Glomerular endothelial cell (primary cell): ENCODE measurements at regions not wholly inside any gene's neighbourhood (a gene's known extent, or its start where the extent isn't known, plus 50 kb on each side); places are given as distances from the start of the nearest gene placed in this dataset.
"Not testable (repeated sequence)": the region's sequence is repeated elsewhere in the genome, so short reads cannot be mapped to it uniquely, and the experiment has no call there.

Experiments used
- DNase-seq: peaks from one replicate; pipeline ENCODE4 v3.0.0-alpha.2; 2011; ENCODE audit warnings: low read depth, low spot score; ENCODE audit errors: extremely low read depth

DNA sequence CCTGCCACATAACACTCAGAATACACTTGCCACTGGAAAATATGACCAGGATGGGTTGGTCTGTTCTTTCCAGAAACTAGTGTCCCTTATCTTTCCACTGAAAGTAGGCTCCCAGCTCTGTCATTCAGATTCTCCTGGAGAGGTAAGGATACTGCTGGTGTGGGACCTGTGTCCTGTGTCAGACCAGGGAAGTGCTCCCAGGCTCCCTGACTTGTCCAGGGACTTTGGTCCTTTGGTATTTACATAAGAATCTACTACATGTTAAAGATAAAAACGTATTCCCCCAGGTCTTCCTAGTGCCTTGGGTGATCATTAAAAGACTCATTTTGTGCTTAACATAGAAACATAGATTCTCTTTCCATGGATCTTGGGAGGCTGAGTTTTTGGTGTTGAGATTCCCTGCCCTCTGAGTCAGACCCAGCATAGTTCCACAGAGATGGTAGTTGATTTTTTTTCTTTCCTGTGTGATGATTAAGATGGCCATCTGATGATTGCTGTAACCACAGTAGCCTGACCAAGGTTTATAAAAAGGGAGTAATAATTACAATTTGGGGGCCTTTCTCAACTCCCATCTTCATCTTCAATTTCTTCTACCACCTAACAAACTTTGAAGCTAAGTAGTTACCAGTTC is 159.8 kb upstream of the JADE1 start:
- no peak for DNase-seq

DNA sequence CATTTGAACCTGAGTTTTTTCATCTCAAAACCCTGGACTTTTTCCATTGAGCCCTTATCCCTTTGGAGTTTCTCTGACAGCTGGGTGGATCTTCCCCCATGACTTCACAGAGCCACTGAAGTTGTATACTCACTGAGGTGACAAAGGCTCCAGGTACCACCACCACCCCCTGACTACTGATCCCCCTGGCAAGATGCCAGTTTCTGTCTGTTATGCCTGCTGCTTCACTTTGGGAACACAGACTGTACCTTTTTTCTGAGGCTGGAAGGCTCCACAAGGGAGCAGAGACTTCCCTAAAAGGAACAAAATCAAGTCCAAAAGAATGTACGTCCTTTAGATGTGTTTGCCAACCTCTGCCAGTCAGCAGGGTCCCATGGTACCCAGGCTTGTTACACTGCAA is 160.3 kb upstream of the JADE1 start:
- no peak for DNase-seq

DNA sequence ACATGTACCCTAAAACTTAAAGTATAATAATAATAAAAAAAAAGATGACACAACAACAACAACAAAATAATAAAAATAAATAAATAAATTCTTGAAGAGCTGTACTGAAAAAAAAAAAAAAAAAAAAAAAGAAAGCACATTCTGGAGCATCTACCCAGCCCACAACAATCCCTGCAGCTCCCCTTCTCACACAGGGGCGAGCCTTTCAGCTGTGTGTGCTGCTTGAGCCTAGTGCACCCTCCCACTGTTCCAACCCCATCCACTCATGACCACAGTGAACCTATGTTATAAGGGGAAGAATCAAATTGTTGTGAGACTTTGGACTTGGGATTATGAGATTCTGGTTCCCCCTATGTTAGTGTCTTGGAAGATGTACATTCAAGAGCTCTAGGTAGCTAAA is 161.5 kb upstream of the JADE1 start:
- no peak for DNase-seq

DNA sequence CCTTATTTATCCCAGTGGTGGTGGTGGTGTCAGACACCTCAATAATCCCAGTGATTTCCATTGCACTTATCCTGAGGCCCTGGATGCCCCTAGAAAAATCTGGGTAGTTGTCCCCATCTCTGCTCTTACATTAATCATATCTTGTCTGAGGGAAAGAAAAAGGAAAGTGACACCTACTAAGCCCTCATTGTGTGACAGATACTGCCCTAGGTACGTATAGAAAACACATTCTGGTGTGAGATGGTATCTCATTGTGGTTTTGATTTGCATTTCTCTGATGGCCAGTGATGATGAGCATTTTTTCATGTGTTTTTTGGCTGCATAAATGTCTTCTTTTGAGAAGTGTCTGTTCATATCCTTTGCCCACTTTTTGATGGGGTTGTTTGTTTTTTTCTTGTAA is 162.6 kb upstream of the JADE1 start:
- not testable (repeated sequence) for DNase-seq

DNA sequence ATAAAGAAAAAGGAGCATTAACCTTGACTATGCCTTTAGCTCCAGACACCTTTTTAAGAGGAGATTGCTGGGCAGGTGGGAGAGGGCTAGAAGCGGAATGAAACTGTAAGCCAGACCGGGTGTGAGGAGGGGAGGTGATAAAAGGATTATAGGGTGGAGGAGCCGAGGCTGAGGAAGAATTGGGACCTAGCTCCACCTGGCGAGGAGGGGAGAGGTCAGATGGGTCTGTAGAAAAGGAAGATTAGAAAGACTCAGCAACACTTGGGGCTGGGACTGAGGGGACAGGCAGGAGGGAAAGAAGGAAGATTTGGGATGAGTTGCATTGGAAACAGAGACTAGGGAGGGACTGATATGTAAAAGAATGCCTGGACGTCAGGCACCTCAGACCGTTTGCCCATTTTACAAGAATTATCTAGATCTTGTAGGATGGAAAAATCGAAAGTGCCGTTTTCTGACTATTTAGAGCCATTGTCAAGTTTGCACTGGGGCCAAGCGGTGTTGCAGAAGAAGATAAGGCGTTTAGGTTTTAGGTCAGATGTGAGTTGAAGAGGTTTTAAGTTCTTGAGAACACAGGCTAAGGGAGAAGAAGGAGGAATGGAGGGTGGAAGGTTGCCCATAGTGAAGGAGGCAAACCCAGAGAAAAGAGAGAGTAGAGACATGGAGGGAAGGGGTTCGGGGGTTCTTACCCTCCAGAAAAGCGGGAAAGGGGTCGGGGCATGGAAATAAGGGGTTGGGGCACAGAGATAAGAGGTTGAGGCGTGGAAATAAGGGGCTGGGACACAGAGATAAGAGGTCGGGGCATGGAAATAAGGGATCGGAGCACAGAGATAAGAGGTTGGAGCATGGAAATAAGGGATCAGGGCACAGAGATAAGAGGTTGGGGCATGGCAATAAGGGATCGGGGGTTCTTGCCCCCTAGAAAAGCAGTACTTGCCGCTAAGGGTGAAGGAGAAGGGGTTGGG is 164.5 kb upstream of the JADE1 start:
- DNase-seq, result not testable (repeated sequence)

DNA sequence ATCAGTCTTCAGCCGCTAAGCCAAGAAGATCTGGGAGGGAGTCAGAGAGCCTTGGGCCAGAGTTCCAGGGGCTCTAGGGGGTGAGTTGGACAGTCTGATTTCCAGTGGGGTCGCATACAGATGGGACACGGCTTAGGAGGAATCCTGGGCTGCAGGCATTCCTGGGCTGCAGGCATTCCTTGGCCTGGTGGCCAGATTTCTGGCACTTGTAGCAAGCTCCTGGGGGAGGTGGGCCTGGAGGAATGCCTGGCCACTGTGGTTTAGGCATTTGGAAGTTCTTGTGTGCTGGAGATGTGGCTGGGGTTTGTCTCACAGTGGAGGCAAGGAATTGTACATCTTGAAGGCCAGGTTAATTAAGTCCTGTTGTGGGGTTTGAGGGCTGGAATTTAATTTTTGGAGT is 165.4 kb upstream of the JADE1 start:
- not testable (repeated sequence) for DNase-seq

DNA sequence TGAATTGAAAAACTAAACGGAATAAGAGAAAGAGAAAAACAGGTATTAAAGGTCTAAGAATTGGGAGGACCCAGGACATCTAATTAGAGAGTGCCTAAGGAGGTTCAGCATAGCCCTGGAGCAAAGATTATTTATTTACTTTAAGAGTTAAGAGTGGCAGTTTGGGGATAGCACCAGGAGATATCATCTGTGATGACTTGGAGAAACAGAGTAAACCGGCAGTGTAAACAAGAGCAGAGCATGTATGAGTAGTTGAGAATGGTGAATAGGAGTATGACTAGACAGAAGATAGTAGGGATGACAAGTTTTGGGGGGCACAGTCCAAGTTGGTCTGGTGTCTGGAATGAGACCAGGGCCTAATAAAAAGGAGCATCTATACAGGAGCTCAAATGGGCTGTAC is 167.9 kb upstream of the JADE1 start:
- DNase-seq, result not testable (repeated sequence)

DNA sequence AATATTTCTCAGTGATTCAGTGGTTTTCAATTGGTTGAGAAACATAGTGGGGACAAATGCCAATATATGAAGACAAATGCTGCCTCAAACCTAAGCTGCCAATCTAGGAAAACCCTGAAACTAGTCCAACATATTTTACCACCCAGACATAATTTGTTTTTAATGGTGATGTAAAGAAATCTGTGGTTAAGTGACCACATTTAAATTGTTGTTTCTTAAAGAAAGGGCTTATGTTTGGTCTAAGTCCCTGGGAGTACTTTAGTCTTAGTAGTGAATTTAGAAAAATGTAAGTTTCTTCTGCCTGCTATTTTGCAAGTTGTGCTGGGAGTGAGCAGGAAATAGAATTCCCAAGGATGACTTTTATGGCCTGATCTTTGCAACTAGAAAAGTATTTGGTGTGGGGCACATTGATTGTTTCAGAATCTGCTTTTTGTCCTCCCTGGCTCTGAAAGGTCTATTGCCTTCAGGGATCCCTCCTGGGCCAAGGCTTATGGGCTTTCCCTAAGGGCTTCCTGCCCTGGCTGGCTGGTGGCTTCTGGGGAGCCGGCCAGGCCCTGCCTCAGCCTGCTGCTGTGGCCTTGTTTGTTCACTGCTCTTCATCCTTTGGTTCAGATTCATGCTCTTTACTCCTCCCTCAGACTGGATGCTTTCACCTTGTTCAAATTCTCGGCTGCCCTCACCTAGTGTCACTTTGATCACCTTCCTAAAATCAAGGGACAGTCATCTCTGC is 169.8 kb upstream of the JADE1 start:
- DNase-seq, result no peak

DNA sequence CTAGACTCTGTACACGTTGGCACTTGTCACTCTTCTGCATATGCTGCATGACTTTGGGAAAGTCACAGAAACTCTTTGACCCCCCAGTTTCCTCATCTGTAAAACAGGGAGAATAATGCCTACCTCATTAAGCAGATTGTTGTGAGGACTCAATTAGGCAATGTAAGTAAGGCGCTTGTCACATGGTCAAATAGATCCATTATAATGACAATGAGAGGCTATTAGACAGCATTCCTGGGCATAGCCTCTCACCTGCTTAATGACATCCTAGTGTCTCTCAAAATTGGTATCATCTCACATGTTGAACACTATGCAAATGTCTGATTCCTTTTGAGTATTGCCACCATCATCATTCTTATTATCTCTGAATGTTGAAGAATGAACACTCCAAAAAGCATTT is 172.6 kb upstream of the JADE1 start:
- DNase-seq, result no peak

DNA sequence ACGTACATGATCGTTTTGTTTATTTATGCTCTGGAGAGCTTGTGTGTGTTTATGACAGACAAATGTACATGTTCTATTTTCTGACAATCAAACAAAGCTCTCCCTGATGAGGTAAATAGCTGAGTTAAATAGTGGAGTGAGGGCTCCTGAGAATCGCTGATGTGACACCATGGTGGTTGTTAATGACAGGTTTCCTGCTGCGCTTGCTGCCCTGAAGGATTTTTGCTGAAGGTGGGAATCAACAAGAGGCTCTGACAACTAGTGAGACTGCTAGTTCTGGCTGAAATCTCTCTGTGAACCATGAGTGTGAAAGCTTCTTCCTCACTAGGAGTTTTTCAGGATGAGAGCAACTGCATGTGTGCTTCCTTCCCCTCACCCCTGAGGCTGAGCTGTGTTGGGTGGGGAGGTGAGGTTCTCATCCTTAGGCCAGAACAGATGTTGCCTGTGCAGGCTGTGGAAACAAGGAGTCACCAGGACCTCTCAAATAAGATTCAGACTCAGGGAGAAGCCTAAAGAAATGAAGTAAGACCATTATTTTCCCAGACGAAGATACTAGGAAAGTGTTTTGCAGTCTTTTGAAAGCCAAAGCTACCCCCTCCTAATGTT is 173.4 kb upstream of the JADE1 start:
- DNase-seq, result no peak

DNA sequence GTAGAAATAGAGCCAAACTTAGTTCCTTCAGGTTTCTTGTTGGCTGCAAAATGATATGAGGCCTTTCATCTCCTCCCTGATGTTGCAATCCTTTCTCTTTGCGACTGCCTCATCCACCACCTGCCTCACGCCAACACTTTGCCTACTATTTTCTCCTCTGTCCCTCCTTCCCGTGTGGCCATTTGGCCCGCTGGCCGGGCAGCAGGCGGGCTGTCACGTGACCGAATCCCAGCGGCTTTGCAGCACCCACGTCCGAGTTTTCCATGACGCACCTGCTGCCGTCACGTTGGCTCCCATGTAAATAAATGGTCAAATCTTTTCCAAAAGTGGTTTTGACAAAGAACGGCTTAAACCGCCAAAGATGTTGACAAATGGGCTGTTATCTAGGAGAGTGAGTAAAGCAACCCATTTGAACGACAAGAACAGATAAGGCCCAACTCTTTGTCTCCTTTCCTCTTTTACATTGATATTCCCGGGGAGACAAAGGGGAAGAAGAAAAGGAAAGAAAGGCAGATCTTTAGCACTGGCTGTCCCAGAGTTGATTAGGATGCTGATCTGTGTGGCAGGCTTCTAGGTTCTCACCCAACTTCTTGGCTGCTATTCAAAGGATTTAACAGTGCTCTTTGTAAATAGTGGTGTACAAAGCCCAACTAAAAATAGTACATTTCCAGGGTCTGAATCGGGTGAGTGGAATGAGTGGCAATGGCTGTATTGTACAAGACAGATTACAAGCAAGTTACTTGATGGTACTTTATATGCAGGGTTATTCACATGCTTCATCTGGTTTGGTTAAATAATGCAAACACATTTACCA is 174.2 kb upstream of the JADE1 start:
- no peak for DNase-seq

DNA sequence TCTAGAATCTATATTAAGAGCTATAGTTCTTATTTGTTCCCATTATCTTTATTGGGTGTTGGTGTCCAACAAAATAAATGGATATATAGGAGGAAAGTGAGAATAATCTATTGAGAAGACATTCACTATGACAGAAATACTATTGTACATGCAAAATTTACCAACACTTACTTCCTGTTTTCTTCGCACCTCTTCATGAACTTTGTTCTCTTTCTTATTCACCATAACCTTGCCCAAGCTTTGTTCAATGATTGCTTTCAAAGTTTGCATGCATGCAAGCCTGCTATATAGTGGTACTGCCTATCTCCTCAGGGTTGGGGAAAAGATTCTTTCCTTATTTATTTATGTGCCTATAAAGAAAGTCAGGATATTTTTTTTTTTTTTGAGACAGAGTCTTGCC is 176.4 kb upstream of the JADE1 start:
- no peak for DNase-seq

DNA sequence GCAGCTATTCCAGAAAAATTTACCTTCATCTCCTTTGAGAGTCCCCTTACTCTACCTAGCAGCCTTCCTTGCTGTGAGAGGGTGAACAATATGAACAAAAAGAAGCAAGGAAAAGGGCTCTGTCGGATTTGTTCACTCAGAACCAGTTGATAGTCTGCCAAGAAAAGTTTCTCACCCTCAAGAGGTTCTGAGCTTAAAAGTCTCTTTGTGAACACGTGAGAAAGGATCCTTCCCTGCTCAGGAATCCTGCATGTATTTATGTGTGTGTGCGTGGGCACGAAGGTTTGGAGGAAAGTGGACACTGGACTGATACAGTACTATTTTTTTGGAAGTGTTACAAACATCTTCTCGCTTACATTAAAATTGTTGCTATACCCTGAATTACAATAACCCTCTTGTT is 178.6 kb upstream of the JADE1 start:
- DNase-seq, result no peak

DNA sequence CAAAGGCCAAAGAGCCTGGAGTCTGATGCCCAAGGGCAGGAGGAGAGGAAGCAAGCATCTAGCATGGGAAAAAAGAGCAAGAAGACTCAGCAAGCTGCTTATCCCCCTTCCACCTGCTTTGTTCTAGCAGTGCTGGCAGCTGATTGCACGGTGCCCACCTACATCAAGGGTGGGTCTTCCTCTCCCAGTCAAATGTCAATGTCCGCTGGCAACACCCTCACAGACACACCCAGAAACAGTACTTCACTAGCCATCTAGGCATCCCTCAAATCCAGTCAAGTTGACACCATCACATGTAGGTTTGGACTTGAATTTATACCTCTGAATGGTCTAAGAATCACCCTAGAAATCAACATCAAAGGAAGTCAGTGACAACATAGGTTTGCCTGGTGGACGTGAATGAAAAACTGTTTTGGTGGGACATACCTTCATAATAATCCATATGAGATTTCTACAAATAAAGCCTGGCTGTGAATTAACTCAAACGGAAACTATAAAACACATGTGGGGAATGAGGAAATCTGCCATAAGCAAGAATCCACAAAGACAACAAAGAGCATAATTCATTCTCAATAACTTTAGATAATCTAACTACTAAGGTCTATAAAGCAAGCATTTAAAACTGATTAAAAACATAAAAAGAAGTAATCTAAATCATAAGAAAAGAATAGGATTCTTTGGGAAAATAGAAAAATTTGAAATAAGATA is 185.8 kb upstream of the JADE1 start:
- DNase-seq, result no peak

DNA sequence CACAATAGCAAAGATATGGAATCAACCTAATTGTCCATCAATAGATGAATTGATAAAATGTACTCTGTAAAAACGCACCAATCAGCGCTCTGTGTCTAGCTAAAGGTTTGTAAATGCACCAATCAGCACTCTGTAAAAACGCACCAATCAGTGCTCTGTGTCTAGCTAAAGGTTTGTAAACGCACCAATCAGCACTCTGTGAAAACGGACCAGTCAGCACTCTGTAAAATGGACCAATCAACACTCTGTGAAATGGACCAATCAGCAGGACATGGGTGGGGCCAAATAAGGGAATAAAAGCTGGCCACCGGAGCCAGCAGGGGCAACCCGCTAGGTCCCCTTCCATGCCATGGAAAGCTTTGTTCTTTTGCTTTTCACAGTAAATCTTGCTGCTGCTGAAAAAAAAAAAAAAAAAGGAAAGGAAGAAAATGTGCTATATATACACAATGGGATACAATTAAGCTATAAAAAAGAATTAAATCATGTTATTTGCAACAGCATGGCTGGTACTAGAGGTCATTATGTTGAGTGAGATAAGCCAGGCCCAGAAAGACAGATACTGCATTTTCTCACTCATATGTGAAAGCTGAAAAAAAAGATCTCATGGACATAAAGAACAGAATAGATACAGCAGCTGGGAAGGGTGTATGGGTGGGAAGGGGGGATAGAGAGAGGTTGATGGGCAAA is 189.1 kb upstream of the JADE1 start:
- not testable (repeated sequence) for DNase-seq

DNA sequence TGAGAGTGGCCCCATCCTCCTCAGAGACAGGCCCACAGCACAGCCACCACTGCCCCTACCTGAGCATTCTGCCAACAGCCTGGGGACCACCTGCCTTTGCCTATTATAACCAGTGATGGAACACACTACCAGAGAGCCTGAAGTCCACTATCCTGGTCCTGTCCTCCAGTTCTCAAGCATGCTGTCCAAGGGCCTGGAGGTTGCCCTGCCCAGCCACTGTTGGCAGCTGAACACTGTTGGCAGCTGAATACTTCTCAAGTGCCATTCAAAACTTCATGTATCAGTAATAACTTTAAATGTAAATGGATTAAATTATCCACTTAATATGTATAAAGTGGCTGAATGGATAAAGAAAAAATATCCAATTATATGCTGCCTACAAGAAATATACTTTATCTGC is 194.3 kb upstream of the JADE1 start:
- no peak for DNase-seq

DNA sequence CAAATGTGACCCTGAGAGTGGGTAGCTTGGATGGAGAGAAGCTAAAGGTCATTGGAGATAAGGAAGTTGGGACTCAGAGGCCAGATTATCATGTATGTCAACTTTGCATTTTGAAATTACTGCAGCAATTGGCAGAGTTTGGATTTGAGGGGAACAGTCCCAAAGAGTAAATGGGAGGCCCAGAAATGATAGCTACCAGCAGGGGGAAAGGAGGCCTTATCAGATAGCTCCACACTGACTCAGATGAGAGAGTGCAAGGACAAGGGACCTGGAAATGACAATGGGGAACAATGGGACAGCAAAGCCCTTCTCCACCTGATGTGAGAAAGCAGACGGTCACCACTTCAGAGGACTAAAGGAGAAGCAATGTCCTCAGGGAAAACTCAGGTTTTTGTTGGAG is 201.5 kb upstream of the JADE1 start:
- DNase-seq, result no peak

DNA sequence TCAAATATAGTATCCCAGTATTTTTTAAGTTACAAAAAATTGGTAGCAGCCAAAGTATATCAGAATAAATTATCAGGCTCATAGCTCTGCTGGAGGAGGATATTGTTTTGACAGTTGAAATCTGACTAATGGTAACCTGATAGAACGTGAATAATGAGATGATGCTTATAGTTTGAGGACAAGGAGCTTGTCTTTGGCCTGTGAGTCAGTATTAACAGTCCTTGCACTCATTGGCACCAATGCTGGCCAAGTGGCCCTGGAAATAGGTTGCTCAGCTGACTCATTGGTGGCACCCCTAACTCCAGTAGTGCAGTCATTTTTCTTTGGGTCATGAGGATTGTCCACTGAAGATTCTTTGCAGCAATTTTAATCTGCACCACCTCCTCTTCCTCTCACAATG is 203.3 kb upstream of the JADE1 start:
- DNase-seq, result no peak

DNA sequence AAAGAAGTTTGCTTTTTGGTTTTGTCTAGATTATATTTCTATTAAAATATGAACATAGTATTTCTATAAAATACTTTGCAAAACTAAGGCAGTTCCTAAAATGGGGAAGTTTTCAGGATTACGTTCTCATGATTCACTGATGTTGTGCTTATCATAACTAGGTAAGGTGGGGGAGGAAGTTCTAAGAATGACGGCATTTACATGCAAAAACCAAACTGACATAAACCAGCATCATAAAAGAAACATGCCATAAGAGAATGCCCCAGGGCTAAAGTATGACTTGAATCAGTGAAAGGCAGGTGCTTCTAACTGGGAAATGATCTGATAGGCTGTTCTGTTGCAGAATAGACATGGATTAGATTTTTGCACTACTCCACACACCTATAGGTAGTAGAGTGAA is 204.7 kb upstream of the JADE1 start:
- DNase-seq, result no peak
